B cell (primary cell): ENCODE measurements at regions not wholly inside any gene's neighbourhood (a gene's known extent, or its start where the extent isn't known, plus 50 kb on each side); places are given as distances from the start of the nearest gene placed in this dataset.

Experiments used
- CTCF ChIP-seq: fragments of 200-600 bp; IDR thresholded peaks from one replicate; pipeline ENCODE4 v1.8.0; 2022; ENCODE audit warnings: antibody characterized with exemption, mild to moderate bottlenecking
- EZH2 ChIP-seq: IDR thresholded peaks from 2 replicates; pipeline ENCODE4 v1.6.1; 2012; ENCODE audit warnings: borderline replicate concordance, low read depth, mild to moderate bottlenecking, moderate library complexity, low read length; ENCODE audit not compliant: insufficient read depth, poor library complexity, severe bottlenecking

GRCh38 chr7:32381024-32381601 lies 109.1 kb downstream of the LSM5 start:
- TF ChIP-seq CTCF, result no peak
- TF ChIP-seq EZH2, result no peak
